ENCODE measurements at regions not wholly inside any gene's neighbourhood (a gene's known extent, or its start where the extent isn't known, plus 50 kb on each side); places are given as distances from the start of the nearest gene placed in this dataset.

DNA sequence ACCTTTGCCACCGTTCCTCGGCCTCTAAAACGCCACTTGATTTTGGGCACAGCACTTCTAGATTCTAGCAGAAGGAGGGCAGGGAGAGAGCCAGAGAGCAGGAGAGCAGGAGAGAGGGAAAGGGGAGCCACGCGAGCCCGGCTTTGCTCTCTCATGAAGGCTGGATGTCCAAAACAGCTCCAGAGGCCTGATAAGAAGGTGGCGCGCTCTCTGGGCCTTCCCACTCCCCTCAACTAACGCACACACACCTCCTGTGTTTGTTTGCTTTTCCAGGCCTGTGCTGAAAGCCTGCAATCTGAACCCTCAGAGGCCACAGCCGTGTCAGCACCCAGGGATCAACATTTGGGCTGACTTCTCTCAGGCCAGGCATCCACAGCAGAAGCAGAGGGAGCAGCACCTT, 184.8 kb upstream of the SOX11 start:
- TF ChIP-seq, protein P1, sequence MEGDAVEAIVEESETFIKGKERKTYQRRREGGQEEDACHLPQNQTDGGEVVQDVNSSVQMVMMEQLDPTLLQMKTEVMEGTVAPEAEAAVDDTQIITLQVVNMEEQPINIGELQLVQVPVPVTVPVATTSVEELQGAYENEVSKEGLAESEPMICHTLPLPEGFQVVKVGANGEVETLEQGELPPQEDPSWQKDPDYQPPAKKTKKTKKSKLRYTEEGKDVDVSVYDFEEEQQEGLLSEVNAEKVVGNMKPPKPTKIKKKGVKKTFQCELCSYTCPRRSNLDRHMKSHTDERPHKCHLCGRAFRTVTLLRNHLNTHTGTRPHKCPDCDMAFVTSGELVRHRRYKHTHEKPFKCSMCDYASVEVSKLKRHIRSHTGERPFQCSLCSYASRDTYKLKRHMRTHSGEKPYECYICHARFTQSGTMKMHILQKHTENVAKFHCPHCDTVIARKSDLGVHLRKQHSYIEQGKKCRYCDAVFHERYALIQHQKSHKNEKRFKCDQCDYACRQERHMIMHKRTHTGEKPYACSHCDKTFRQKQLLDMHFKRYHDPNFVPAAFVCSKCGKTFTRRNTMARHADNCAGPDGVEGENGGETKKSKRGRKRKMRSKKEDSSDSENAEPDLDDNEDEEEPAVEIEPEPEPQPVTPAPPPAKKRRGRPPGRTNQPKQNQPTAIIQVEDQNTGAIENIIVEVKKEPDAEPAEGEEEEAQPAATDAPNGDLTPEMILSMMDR (IDR thresholded peaks at IDR 0.05; ENCODE audit: low read depth, low read length) = no peak
- TF ChIP-seq EZH2phosphoT487 (IDR thresholded peaks at IDR 0.05; ENCODE audit: low read depth) = no peak

Measured in OCI-LY3 (cell line).